ENCODE measurements at regions not wholly inside any gene's neighbourhood (a gene's known extent, or its start where the extent isn't known, plus 50 kb on each side); places are given as distances from the start of the nearest gene placed in this dataset.
"Not testable (repeated sequence)": the region's sequence is repeated elsewhere in the genome, so short reads cannot be mapped to it uniquely, and the experiment has no call there.

GRCh38 chr6:19902201-19902600, 65.0 kb downstream of the ID4 start:
- Histone ChIP-seq H3K27ac (no peak overlapping the region), H3K4me1 (no peaks in the 10 kb centered on the region), H3K27me3 (no peaks in the 10 kb centered on the region), H3K4me3 (no peak overlapping the region), H3K36me3 (no peaks in the 10 kb centered on the region), H3K9me3 (no peaks in the 10 kb centered on the region)
- DNase-seq (ENCODE audit: low spot score in 2 of 2) = no peak
- intact Hi-C loops (cut with DNase I; ENCODE audit: low total_unique reads) = no loop called here
- TF ChIP-seq CTCF (IDR thresholded peaks at IDR 0.05) (no peak), POLR2AphosphoS5 (IDR thresholded peaks at IDR 0.05) (no peak)

- H3K27ac ChIP-seq; H3K4me3 ChIP-seq; H3K4me1 ChIP-seq; H3K9me3 ChIP-seq; H3K27me3 ChIP-seq; DNase-seq (ENCODE audit: low spot score in 2 of 2); H3K36me3 ChIP-seq; intact Hi-C loops (cut with DNase I; ENCODE audit: low total_unique reads): not testable (repeated sequence)
Measured at GRCh38 chr6:19904408-19904807, 67.2 kb downstream of the ID4 start.

- Histone ChIP-seq H3K9me3 (no peaks in the 10 kb centered on the region), H3K4me1 (no peaks in the 10 kb centered on the region), H3K27me3 (no peaks in the 10 kb centered on the region), H3K36me3 (no peaks in the 10 kb centered on the region), H3K4me3 (no peak overlapping the region), H3K27ac (no peak overlapping the region)
- TF ChIP-seq POLR2A (IDR thresholded peaks at IDR 0.05) = no peak
- no peak for TF ChIP-seq CTCF (IDR thresholded peaks at IDR 0.05)
- no peak for DNase-seq (ENCODE audit: low spot score in 2 of 2)
- intact Hi-C loops (cut with DNase I; ENCODE audit: low total_unique reads) = no loop called here
Measured at GRCh38 chr6:19905584-19905983, 68.4 kb downstream of the ID4 start.

- Histone ChIP-seq H3K27ac (peak overlapping the region in 1 of 2 donors; percentile 2), H3K27me3 (no peaks in the 10 kb centered on the region), H3K4me1 (no peaks in the 10 kb centered on the region), H3K9me3 (no peaks in the 10 kb centered on the region), H3K4me3 (no peak overlapping the region), H3K36me3 (no peaks in the 10 kb centered on the region)
- no peak for DNase-seq (ENCODE audit: low spot score in 2 of 2)
- intact Hi-C loops (cut with DNase I; ENCODE audit: low total_unique reads) = no loop called here
- no peak for TF ChIP-seq POLR2A (IDR thresholded peaks at IDR 0.05)
- no peak for TF ChIP-seq CTCF (IDR thresholded peaks at IDR 0.05)
- no peak for TF ChIP-seq POLR2AphosphoS5 (IDR thresholded peaks at IDR 0.05)
Measured at GRCh38 chr6:19906171-19906570, 69.0 kb downstream of the ID4 start.

GRCh38 chr6:19911223-19911622, 74.1 kb downstream of the ID4 start:
- H3K27me3 ChIP-seq = no peaks in the 10 kb centered on the region

More at GRCh38 chr6:19911223-19911622, 74.1 kb downstream of the ID4 start:
- intact Hi-C loops (cut with DNase I; ENCODE audit: low total_unique reads) = no loop called here
- peaks cover 0 to 6% of the 10 kb centered on the region in 2 donors for H3K9me3 ChIP-seq
- no peak for TF ChIP-seq CTCF (IDR thresholded peaks at IDR 0.05)
- TF ChIP-seq POLR2AphosphoS5 (IDR thresholded peaks at IDR 0.05) = no peak
- TF ChIP-seq POLR2A (IDR thresholded peaks at IDR 0.05) = no peak
- H3K36me3 ChIP-seq = no peaks in the 10 kb centered on the region
- no peak for DNase-seq (ENCODE audit: low spot score in 2 of 2)
- no peak overlapping the region for H3K4me3 ChIP-seq
- no peak overlapping the region for H3K27ac ChIP-seq
- no peaks in the 10 kb centered on the region for H3K4me1 ChIP-seq
